ENCODE measurements at regions not wholly inside any gene's neighbourhood (a gene's known extent, or its start where the extent isn't known, plus 50 kb on each side); places are given as distances from the start of the nearest gene placed in this dataset.

DNA sequence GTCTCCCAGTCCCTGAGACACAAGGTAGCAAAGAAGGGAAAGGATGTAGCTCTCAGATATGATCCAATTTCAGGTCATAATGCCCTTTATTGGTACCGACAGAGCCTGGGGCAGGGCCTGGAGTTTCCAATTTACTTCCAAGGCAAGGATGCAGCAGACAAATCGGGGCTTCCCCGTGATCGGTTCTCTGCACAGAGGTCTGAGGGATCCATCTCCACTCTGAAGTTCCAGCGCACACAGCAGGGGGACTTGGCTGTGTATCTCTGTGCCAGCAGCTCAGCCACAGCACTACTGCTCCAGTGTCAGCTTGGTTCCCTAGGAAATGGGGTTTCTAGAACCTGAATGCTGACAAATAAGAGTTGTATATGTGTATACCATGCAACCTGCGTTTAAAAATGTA, 74.6 kb upstream of the PRSS58 start:
- H3K4me3 ChIP-seq (ENCODE audit: low read depth, low read length) = no peak overlapping the region
- no peak for DNase-seq (ENCODE audit: low read depth)
- TF ChIP-seq, protein P1, sequence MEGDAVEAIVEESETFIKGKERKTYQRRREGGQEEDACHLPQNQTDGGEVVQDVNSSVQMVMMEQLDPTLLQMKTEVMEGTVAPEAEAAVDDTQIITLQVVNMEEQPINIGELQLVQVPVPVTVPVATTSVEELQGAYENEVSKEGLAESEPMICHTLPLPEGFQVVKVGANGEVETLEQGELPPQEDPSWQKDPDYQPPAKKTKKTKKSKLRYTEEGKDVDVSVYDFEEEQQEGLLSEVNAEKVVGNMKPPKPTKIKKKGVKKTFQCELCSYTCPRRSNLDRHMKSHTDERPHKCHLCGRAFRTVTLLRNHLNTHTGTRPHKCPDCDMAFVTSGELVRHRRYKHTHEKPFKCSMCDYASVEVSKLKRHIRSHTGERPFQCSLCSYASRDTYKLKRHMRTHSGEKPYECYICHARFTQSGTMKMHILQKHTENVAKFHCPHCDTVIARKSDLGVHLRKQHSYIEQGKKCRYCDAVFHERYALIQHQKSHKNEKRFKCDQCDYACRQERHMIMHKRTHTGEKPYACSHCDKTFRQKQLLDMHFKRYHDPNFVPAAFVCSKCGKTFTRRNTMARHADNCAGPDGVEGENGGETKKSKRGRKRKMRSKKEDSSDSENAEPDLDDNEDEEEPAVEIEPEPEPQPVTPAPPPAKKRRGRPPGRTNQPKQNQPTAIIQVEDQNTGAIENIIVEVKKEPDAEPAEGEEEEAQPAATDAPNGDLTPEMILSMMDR (IDR thresholded peaks at IDR 0.05; ENCODE audit: insufficient read depth, low read depth, low read length) = no peak

DNA sequence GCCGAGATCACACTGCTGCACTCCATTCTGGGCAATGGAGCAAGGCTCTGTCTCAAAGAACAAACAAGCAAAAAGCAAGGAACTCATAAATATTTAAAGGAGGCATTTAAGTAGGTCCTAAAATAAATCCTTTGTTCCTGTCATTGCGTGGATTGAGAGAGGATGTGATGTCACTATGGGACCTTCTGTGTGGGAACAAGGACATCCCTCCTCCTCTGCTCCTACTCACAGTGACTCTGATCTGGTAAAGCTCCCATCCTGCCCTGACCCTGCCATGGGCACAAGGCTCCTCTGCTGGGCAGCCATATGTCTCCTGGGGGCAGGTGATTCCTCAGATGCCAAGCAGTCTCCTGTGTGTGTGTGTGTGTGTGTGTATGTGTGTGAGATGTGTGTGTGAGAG, 74.1 kb upstream of the PRSS58 start:
- TF ChIP-seq, protein P1 (IDR thresholded peaks at IDR 0.05; ENCODE audit: insufficient read depth, low read depth, low read length) = no peak
- no peak for DNase-seq (ENCODE audit: low read depth)
- H3K4me3 ChIP-seq (ENCODE audit: low read depth, low read length) = no peak overlapping the region

DNA sequence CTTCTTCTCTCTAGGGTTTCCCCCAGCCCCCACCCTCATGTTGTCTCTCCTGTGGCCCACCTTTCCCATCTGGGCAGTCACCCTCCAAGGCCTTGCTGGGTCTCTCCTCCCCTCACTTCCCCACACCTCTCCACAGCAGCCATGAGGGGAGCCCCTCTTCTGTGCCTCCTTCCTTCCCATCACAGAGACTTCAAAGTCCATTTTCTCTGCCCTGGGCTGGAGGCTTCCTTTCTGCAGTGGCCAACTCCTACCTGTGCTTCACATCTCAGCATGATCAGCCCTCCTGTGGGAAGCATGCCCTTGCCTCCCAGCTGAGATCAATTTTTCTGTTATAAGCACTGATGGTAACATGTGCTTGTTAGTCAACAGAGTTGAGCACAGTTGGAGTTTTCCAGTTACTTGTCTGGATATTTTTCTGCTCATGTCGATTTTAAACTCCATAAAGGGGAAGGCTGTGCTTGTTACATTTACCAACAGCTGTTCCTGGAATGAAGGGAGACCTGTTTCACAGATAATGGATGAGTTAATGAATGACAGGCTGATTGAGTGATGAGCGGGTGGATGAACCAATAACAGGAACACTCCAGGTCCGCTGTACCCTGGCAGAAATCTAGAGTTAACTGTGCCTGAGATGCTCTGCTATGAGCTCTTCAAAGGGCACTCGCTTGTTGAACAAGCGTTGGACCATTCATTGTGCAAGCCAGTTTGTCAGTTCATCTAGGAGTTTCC, 71.4 kb upstream of the PRSS58 start:
- no peak overlapping the region for H3K4me3 ChIP-seq (ENCODE audit: low read depth, low read length)
- TF ChIP-seq, protein P1 (IDR thresholded peaks at IDR 0.05; ENCODE audit: insufficient read depth, low read depth, low read length) = no peak
- DNase-seq (ENCODE audit: low read depth) = no peak

DNA sequence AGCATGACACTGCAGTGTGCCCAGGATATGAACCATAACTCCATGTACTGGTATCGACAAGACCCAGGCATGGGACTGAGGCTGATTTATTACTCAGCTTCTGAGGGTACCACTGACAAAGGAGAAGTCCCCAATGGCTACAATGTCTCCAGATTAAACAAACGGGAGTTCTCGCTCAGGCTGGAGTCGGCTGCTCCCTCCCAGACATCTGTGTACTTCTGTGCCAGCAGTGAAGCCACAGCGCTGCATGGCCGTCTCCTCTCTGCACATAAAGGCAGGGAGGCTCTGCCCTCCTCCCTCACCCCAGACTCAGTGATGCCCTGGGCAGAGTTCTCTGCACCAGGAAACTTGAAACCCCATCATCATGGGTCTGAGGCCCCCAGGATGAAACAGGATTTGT, 70.7 kb upstream of the PRSS58 start:
- TF ChIP-seq, protein P1 (IDR thresholded peaks at IDR 0.05; ENCODE audit: insufficient read depth, low read depth, low read length) = no peak

DNA sequence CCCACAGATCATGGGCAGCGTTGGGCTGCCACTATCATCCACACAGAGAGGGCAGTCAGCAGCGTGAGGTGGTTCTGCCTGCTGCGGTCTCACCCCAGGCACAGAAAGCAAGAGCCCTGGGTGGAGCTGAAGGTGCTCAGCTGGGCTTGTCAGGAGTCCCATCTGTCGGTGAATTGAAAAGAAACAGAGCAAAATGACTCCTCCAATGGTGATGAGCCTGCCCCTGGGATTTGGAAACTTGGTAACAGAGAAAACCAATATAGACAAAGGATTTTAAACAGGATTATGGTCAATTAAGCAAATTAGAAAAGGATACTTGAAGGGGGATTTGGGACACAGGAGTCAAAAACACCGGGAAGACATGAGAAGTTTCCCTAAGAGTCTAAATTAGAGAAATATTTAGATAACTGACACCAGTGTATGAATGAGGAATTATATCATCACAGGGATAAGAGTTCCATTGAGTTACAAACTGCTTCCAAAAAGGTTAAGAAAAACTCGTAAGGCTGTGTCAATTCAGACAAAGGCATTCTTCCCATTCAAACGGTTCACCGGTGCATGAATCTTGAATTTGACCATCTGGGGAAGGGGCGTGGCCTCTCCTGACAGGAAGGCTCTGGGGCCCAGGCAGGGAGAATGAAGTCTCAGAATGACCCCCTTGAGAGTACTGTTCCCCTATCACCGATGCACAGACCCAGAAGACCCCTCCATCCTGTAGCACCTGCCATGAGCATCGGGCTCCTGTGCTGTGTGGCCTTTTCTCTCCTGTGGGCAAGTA, 70.0 kb upstream of the PRSS58 start:
- TF ChIP-seq, protein P1 (IDR thresholded peaks at IDR 0.05; ENCODE audit: insufficient read depth, low read depth, low read length) = no peak
- H3K4me3 ChIP-seq (ENCODE audit: low read depth, low read length) = no peak overlapping the region
- no peak for DNase-seq (ENCODE audit: low read depth)

More for the DNA sequence above, 70.7 kb upstream of the PRSS58 start:
- no peak for DNase-seq (ENCODE audit: low read depth)
- no peak overlapping the region for H3K4me3 ChIP-seq (ENCODE audit: low read depth, low read length)

DNA sequence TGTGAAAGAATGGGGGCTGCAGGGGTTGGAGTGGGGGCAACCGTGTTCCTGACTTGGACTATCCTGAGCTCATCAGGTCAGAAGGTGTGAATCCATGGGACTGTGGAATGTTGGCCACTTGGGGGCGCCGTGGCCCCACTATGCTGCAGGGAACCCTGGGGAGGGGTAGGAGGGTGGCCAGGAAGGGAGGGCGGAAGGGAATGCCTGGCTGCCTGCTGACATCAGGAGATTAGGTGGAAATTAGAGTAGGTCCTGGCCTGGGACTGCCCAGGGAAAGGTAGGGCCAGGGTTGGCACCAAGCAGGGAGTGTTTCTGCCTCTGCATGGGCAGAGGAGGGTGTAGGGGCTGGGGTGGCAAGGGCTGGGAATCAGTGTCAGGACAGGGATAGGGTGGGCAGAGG, 65.8 kb upstream of the PRSS58 start:
- TF ChIP-seq, protein P1 (IDR thresholded peaks at IDR 0.05; ENCODE audit: insufficient read depth, low read depth, low read length) = peak; percentile 32
- DNase-seq (ENCODE audit: low read depth) = peak; percentile 6
- no peak overlapping the region for H3K4me3 ChIP-seq (ENCODE audit: low read depth, low read length)

All from fibroblast of villous mesenchyme (primary cell).